ENCODE measurements at regions not wholly inside any gene's neighbourhood (a gene's known extent, or its start where the extent isn't known, plus 50 kb on each side); places are given as distances from the start of the nearest gene placed in this dataset.
"Not testable (repeated sequence)": the region's sequence is repeated elsewhere in the genome, so short reads cannot be mapped to it uniquely, and the experiment has no call there.

DNA sequence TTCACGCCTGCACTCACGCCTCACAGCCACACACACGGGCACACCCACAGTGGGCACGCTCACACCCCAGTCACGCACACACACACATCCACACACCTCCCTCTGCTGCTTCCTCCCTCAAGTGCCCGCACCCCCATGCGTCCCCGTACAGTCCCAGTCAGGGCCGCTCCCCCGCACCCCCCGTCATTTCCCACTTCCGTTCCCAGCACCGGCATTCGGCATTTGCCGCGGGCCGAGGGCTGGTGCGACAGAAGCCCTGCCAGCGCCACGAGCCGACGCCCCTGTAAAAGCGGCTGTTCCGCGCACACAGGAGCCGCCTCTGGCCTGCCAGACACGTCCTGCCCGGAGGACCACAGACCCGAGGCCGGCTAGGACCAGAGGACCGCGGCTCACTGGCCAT lies 4428.0 kb upstream of the TPTE start:
- H4K5ac ChIP-seq (ENCODE audit: insufficient read length, low read depth, low read length); H3K4me3 ChIP-seq (ENCODE audit: extremely low read depth in 1 of 4, insufficient read depth in 2 of 4, low read depth in 3 of 4, low read length in 4 of 4); DNase-seq (ENCODE audit: low read depth in 1 of 2, low spot score in 2 of 2); H3K4ac ChIP-seq (replicated peaks; ENCODE audit: insufficient read length, low read depth, low read length); H2BK120ac ChIP-seq (replicated peaks; ENCODE audit: low read depth, low read length); H3K4me1 ChIP-seq (replicated peaks in 1 of 4; ENCODE audit: control insufficient read depth in 3 of 4, insufficient read depth in 4 of 4, low read length in 3 of 4); H3K79me2 ChIP-seq (ENCODE audit: control insufficient read depth in 1 of 2, insufficient read depth in 2 of 2, low read length in 2 of 2); H3K18ac ChIP-seq (ENCODE audit: extremely low read depth, low read length); H2BK20ac ChIP-seq (ENCODE audit: low read length); H3K56ac ChIP-seq (replicated peaks; ENCODE audit: insufficient read length, low read depth, low read length); H3K27ac ChIP-seq (ENCODE audit: low read depth, low read length); FAIRE-seq; H2BK15ac ChIP-seq (ENCODE audit: low read length); H3K14ac ChIP-seq (ENCODE audit: insufficient read length); H2AFZ ChIP-seq (ENCODE audit: low read length); H2BK12ac ChIP-seq (ENCODE audit: low read depth, low read length); H2BK5ac ChIP-seq (ENCODE audit: low read depth, low read length); POLR2A ChIA-PET (ENCODE audit: partially characterized antibody); H3K23ac ChIP-seq (ENCODE audit: insufficient read length); H3K9ac ChIP-seq (replicated peaks in 1 of 4; ENCODE audit: extremely low read depth in 1 of 4, low read depth in 3 of 4, low read length in 3 of 4); H3K4me2 ChIP-seq (ENCODE audit: insufficient read depth in 1 of 2, low read depth in 2 of 2, low read length in 2 of 2); H3K36me3 ChIP-seq (ENCODE audit: control insufficient read depth in 2 of 4, insufficient read depth in 4 of 4, low read length in 3 of 4); H3K27me3 ChIP-seq (replicated peaks in 1 of 4; ENCODE audit: control insufficient read depth in 3 of 4, extremely low read depth in 1 of 4, insufficient read depth in 3 of 4, low read length in 3 of 4); H3K79me1 ChIP-seq (ENCODE audit: low read depth, low read length); H3K23me2 ChIP-seq (ENCODE audit: low read depth, low read length); H4K20me1 ChIP-seq (replicated peaks in 1 of 2; ENCODE audit: control insufficient read depth in 1 of 2, insufficient read depth in 2 of 2, low read length in 2 of 2); CTCF ChIA-PET (ENCODE audit: partially characterized antibody); H4K91ac ChIP-seq (replicated peaks; ENCODE audit: insufficient read length, low read length); H4K8ac ChIP-seq (ENCODE audit: extremely low read depth, insufficient read depth, low read length); H3K9me3 ChIP-seq (ENCODE audit: insufficient read depth in 2 of 2, low read depth in 1 of 2, low read length in 1 of 2); H2AK5ac ChIP-seq (ENCODE audit: low read depth, low read length): not testable (repeated sequence)
- WGBS, 2 experiments (ENCODE audit: extremely low coverage in 1 of 2, insufficient coverage in 1 of 2, insufficient read length in 1 of 2, insufficient replicate concordance in 2 of 2, low coverage in 1 of 2, low lambda C conversion rate in 2 of 2, missing lambda C conversion rate in 1 of 2): no CpG with 5 or more reads among the region's 32 CpGs

DNA sequence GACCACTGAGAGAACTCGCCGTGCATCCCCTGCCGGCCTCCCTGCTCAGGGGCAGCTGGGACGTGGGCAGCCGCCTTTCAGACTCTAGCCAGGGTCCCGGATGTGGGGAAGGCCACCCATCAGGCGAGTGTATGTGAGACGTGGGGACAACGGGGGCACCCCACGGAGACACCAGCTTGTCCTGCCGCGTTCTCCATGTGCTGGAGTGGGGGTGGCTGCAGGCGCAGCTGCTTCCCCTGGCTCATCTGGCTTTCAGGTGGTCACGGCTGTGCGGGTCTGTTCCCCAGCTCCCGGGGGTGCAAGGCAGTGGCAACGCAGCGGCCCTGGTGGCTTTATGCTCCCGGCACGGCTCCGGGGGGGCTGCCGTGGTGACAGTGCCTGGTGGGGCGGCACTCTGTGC lies 4427.5 kb upstream of the TPTE start:
- POLR2A ChIA-PET (ENCODE audit: partially characterized antibody): not testable (repeated sequence)

More for the DNA sequence above, 4427.5 kb upstream of the TPTE start:
- H2BK120ac ChIP-seq (replicated peaks; ENCODE audit: low read depth, low read length); H3K23me2 ChIP-seq (ENCODE audit: low read depth, low read length); H3K4me1 ChIP-seq (replicated peaks in 1 of 4; ENCODE audit: control insufficient read depth in 3 of 4, insufficient read depth in 4 of 4, low read length in 3 of 4); H3K4me3 ChIP-seq (ENCODE audit: extremely low read depth in 1 of 4, insufficient read depth in 2 of 4, low read depth in 3 of 4, low read length in 4 of 4); FAIRE-seq; H3K18ac ChIP-seq (ENCODE audit: extremely low read depth, low read length); H2BK12ac ChIP-seq (ENCODE audit: low read depth, low read length); H3K4ac ChIP-seq (replicated peaks; ENCODE audit: insufficient read length, low read depth, low read length); H3K36me3 ChIP-seq (ENCODE audit: control insufficient read depth in 2 of 4, insufficient read depth in 4 of 4, low read length in 3 of 4); H4K5ac ChIP-seq (ENCODE audit: insufficient read length, low read depth, low read length); H3K79me2 ChIP-seq (ENCODE audit: control insufficient read depth in 1 of 2, insufficient read depth in 2 of 2, low read length in 2 of 2); H2AK5ac ChIP-seq (ENCODE audit: low read depth, low read length); H3K27me3 ChIP-seq (replicated peaks in 1 of 4; ENCODE audit: control insufficient read depth in 3 of 4, extremely low read depth in 1 of 4, insufficient read depth in 3 of 4, low read length in 3 of 4); H3K9me3 ChIP-seq (ENCODE audit: insufficient read depth in 2 of 2, low read depth in 1 of 2, low read length in 1 of 2); H3K56ac ChIP-seq (replicated peaks; ENCODE audit: insufficient read length, low read depth, low read length); H2AFZ ChIP-seq (ENCODE audit: low read length); H3K27ac ChIP-seq (ENCODE audit: low read depth, low read length); H4K8ac ChIP-seq (ENCODE audit: extremely low read depth, insufficient read depth, low read length); H3K79me1 ChIP-seq (ENCODE audit: low read depth, low read length); H2BK5ac ChIP-seq (ENCODE audit: low read depth, low read length); H4K91ac ChIP-seq (replicated peaks; ENCODE audit: insufficient read length, low read length); H2BK20ac ChIP-seq (ENCODE audit: low read length); CTCF ChIA-PET (ENCODE audit: partially characterized antibody); H3K23ac ChIP-seq (ENCODE audit: insufficient read length); H4K20me1 ChIP-seq (replicated peaks in 1 of 2; ENCODE audit: control insufficient read depth in 1 of 2, insufficient read depth in 2 of 2, low read length in 2 of 2); H3K9ac ChIP-seq (replicated peaks in 1 of 4; ENCODE audit: extremely low read depth in 1 of 4, low read depth in 3 of 4, low read length in 3 of 4); H2BK15ac ChIP-seq (ENCODE audit: low read length); H3K4me2 ChIP-seq (ENCODE audit: insufficient read depth in 1 of 2, low read depth in 2 of 2, low read length in 2 of 2); H3K14ac ChIP-seq (ENCODE audit: insufficient read length): not testable (repeated sequence)
- 89% methylated on average over 4 of the region's 23 CpGs; no CpG with 5 or more reads in 1 of the 2 experiments for WGBS, 2 experiments (ENCODE audit: extremely low coverage in 1 of 2, insufficient coverage in 1 of 2, insufficient read length in 1 of 2, insufficient replicate concordance in 2 of 2, low coverage in 1 of 2, low lambda C conversion rate in 2 of 2, missing lambda C conversion rate in 1 of 2)
- DNase-seq (ENCODE audit: low read depth in 1 of 2, low spot score in 2 of 2): peak in 1 of 2 experiments; percentile 29

All from H1 (cell line).